Pancreas (tissue), 10 donors: ENCODE measurements at regions not wholly inside any gene's neighbourhood (a gene's known extent, or its start where the extent isn't known, plus 50 kb on each side); places are given as distances from the start of the nearest gene placed in this dataset.

ENCODE experiments used
- ATAC-seq, 4 donors: fragments of 200-7000 bp; cut with Tn5 transposase; one replicate each; pipeline versions ENCODE4 v1.8.0 to v1.9.1; 2020; ENCODE audit warnings: mild to moderate bottlenecking in 4 of 4, moderate library complexity in 4 of 4
- DNase-seq, 6 donors: peaks; one replicate each; pipeline ENCODE4 v3.0.0-alpha.2; 2020
- FAIRE-seq: peaks from 2 replicates; lab custom pipeline; 2012; peaks lifted over from hg19 to GRCh38; lab: Jason Lieb, UNC
- H3K27ac ChIP-seq, 4 donors: fragments of 200-600 bp; sonication (generic); 1 replicate in 3 of 4; 2 replicates in 1 of 4; pipeline versions ENCODE4 v1.5.0 to v1.8.0; 2020
- H3K27me3 ChIP-seq, 4 donors: fragments of 200-600 bp; one replicate each; pipeline ENCODE4 v1.8.0; 2021
- H3K36me3 ChIP-seq, 3 donors: fragments of 200-600 bp; sonication (generic) in 1 of 3; one replicate each; pipeline versions ENCODE4 v1.5.0 to v1.8.0; 2020 to 2021
- H3K4me1 ChIP-seq, 3 donors: fragments of 200-600 bp; one replicate each; pipeline ENCODE4 v1.8.0; 2021
- H3K4me3 ChIP-seq, 4 donors: fragments of 200-600 bp; sonication (generic) in 2 of 4; one replicate each; pipeline versions ENCODE4 v1.5.0 to v1.8.0; 2020 to 2021
- H3K9me3 ChIP-seq, 4 donors: fragments of 200-600 bp; one replicate each; pipeline ENCODE4 v1.8.0; 2021
- CTCF ChIP-seq, 4 donors: fragments of 200-600 bp; sonication (generic) in 3 of 4; IDR thresholded peaks; one replicate each; pipeline versions ENCODE4 v1.5.0 to v1.8.0; 2021; ENCODE audit warnings: antibody characterized with exemption in 4 of 4
- WGBS, 2 donors: extraction: QIAGEN DNeasy Blood & Tissue Kit; methylation state at CpG; one replicate each; pipeline ENCODE4 v1.1.7; 2013; 5-methylcytosine and 5-hydroxymethylcytosine counted together
- intact Hi-C, 3 donors: fragments of 100-400 bp; cut with DNase I; formaldehyde crosslinking; loops; one replicate each; pipeline versions ENCODE4 v1.11.1 to v1.14.2; 2022
- donor health status: healthy with polysubstance abuse.
- donor health status: DM: no; HTN: no; CAD: no; lungs with moderate emphysema.
- donor health status: DM: no; HTN: no; CAD: no.
- donor health status: control.
- donor health status: control.
- donor health status: Bipolar disorder and iron deficiency.
- donor health status: DM: yes; HTN: yes; CAD: no.
- donor health status: DM: no; HTN: no; CAD: no.
- donor health status: DM: no; HTN: no; CAD: no.
- donor health status: DM: yes; HTN: yes; CAD: no.

GRCh38 chr1:192104128-192104527 is 54.1 kb upstream of the RGS18 start:
- intact Hi-C loops, result no loop called here
- DNase-seq, result no peak
- no peaks in the 10 kb centered on the region for H3K36me3 ChIP-seq

GRCh38 chr1:192104852-192105251 is 53.4 kb upstream of the RGS18 start:
- DNase-seq (no peak), ATAC-seq (no peak), FAIRE-seq (no peak)
- no peak overlapping the region for H3K27ac ChIP-seq
- 80 to 82% methylated on average over 1 of the region's 1 CpG for WGBS, 2 donors
- H3K27me3 ChIP-seq, result no peaks in the 10 kb centered on the region
- intact Hi-C loops, result no loop called here
- no peaks in the 10 kb centered on the region for H3K36me3 ChIP-seq
- no peak for TF ChIP-seq CTCF (IDR thresholded peaks at IDR 0.05)
- H3K9me3 ChIP-seq, result no peaks in the 10 kb centered on the region
- no peak overlapping the region for H3K4me3 ChIP-seq
- no peaks in the 10 kb centered on the region for H3K4me1 ChIP-seq

More at GRCh38 chr1:192104128-192104527, 54.1 kb upstream of the RGS18 start:
- TF ChIP-seq CTCF (IDR thresholded peaks at IDR 0.05), result no peak
- no peaks in the 10 kb centered on the region for H3K27me3 ChIP-seq
- H3K27ac ChIP-seq, result no peak overlapping the region
- ATAC-seq (no peak), FAIRE-seq (peak; percentile 43)
- no peaks in the 10 kb centered on the region for H3K4me1 ChIP-seq
- no peaks in the 10 kb centered on the region for H3K9me3 ChIP-seq
- H3K4me3 ChIP-seq, result no peak overlapping the region

- intact Hi-C loops, result no loop called here
- Histone ChIP-seq H3K27ac (no peak overlapping the region), H3K4me3 (no peak overlapping the region), H3K4me1 (no peaks in the 10 kb centered on the region), H3K9me3 (no peaks in the 10 kb centered on the region), H3K27me3 (no peaks in the 10 kb centered on the region), H3K36me3 (no peaks in the 10 kb centered on the region)
- 73% methylated on average over 2 of the region's 2 CpGs for WGBS, 2 donors
- FAIRE-seq, result no peak
- DNase-seq, result no peak
- TF ChIP-seq CTCF (IDR thresholded peaks at IDR 0.05), result no peak
- ATAC-seq, result no peak
Observed at GRCh38 chr1:192108161-192108560, 50.1 kb upstream of the RGS18 start.
